ENCODE measurements at regions not wholly inside any gene's neighbourhood (a gene's known extent, or its start where the extent isn't known, plus 50 kb on each side); places are given as distances from the start of the nearest gene placed in this dataset.

DNA sequence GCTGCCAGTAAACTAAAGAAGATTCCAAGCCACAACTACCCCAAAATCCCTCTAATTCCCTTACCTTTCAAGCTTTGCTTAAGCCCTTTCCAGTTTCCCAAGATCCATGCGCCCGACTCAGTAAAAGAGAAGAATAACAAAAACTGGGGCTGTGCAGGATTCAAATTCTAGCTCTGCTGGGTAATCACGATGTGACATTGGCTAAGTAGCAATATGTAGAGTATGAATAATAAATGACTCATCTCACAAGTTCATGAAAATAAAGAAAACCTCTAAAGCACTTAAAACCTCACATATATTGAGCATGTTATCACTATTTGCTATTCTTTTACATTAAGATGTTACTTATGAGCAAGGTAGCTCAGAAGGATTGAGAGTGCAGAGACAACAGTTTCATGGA lies 522.2 kb upstream of the ZNF717 start:
- TF ChIP-seq ESRRG (CRISPR knock-in tag; IDR thresholded peaks at IDR 0.05) (no peak), OSR1 (CRISPR knock-in tag; IDR thresholded peaks at IDR 0.05) (no peak), SNAI2 (CRISPR knock-in tag; IDR thresholded peaks at IDR 0.05) (no peak), PPARA (CRISPR knock-in tag; IDR thresholded peaks at IDR 0.05; ENCODE audit: borderline replicate concordance) (no peak), BACH2 (CRISPR knock-in tag; IDR thresholded peaks at IDR 0.05; ENCODE audit: borderline replicate concordance) (no peak), ARNTL (CRISPR knock-in tag; IDR thresholded peaks at IDR 0.05; ENCODE audit: borderline replicate concordance, low read depth) (no peak), TCF4 (CRISPR knock-in tag; IDR thresholded peaks at IDR 0.05; ENCODE audit: borderline replicate concordance) (no peak), TOX (CRISPR knock-in tag; IDR thresholded peaks at IDR 0.05; ENCODE audit: borderline replicate concordance) (no peak), ZNF8 (CRISPR knock-in tag; IDR thresholded peaks at IDR 0.05) (no peak), GLIS3 (CRISPR knock-in tag; IDR thresholded peaks at IDR 0.05) (no peak), PATZ1 (CRISPR knock-in tag; IDR thresholded peaks at IDR 0.05; ENCODE audit: borderline replicate concordance) (no peak), CSDC2 (CRISPR knock-in tag; IDR thresholded peaks at IDR 0.05) (no peak), RARB (CRISPR knock-in tag; IDR thresholded peaks at IDR 0.05) (no peak)
- TF ChIP-seq, protein P1, sequence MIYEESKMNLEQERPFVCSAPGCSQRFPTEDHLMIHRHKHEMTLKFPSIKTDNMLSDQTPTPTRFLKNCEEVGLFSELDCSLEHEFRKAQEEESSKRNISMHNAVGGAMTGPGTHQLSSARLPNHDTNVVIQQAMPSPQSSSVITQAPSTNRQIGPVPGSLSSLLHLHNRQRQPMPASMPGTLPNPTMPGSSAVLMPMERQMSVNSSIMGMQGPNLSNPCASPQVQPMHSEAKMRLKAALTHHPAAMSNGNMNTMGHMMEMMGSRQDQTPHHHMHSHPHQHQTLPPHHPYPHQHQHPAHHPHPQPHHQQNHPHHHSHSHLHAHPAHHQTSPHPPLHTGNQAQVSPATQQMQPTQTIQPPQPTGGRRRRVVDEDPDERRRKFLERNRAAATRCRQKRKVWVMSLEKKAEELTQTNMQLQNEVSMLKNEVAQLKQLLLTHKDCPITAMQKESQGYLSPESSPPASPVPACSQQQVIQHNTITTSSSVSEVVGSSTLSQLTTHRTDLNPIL (CRISPR knock-in tag; IDR thresholded peaks at IDR 0.05; ENCODE audit: low read depth) = no peak
- no peak for ATAC-seq

GRCh38 chr3:76308541-76308940 lies 523.2 kb upstream of the ZNF717 start:
- no peak for ATAC-seq
- TF ChIP-seq OSR1 (CRISPR knock-in tag; IDR thresholded peaks at IDR 0.05) = no peak
- TF ChIP-seq, protein P2, sequence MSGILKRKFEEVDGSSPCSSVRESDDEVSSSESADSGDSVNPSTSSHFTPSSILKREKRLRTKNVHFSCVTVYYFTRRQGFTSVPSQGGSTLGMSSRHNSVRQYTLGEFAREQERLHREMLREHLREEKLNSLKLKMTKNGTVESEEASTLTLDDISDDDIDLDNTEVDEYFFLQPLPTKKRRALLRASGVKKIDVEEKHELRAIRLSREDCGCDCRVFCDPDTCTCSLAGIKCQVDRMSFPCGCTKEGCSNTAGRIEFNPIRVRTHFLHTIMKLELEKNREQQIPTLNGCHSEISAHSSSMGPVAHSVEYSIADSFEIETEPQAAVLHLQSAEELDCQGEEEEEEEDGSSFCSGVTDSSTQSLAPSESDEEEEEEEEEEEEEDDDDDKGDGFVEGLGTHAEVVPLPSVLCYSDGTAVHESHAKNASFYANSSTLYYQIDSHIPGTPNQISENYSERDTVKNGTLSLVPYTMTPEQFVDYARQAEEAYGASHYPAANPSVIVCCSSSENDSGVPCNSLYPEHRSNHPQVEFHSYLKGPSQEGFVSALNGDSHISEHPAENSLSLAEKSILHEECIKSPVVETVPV (CRISPR knock-in tag; IDR thresholded peaks at IDR 0.05) = no peak
- TF ChIP-seq ESRRG (CRISPR knock-in tag; IDR thresholded peaks at IDR 0.05) = no peak
- TF ChIP-seq PATZ1 (CRISPR knock-in tag; IDR thresholded peaks at IDR 0.05; ENCODE audit: borderline replicate concordance) = no peak
- TF ChIP-seq CSDC2 (CRISPR knock-in tag; IDR thresholded peaks at IDR 0.05) = no peak
- no peak for TF ChIP-seq ZNF565 (CRISPR knock-in tag; conservative IDR thresholded peaks at IDR 0.05; ENCODE audit: low read depth)
- TF ChIP-seq SNAI2 (CRISPR knock-in tag; IDR thresholded peaks at IDR 0.05) = no peak
- no peak for TF ChIP-seq ISL1 (CRISPR knock-in tag; IDR thresholded peaks at IDR 0.05)
- no peak for TF ChIP-seq TSHZ2 (CRISPR knock-in tag; IDR thresholded peaks at IDR 0.05)
- TF ChIP-seq ZFP30 (CRISPR knock-in tag; IDR thresholded peaks at IDR 0.05) = no peak
- TF ChIP-seq BACH2 (CRISPR knock-in tag; IDR thresholded peaks at IDR 0.05; ENCODE audit: borderline replicate concordance) = no peak
- TF ChIP-seq TCF4 (CRISPR knock-in tag; IDR thresholded peaks at IDR 0.05; ENCODE audit: borderline replicate concordance) = no peak
- TF ChIP-seq ARNTL (CRISPR knock-in tag; IDR thresholded peaks at IDR 0.05; ENCODE audit: borderline replicate concordance, low read depth) = no peak
- TF ChIP-seq RARB (CRISPR knock-in tag; IDR thresholded peaks at IDR 0.05) = no peak
- no peak for TF ChIP-seq ZNF8 (CRISPR knock-in tag; IDR thresholded peaks at IDR 0.05)
- TF ChIP-seq PPARA (CRISPR knock-in tag; IDR thresholded peaks at IDR 0.05; ENCODE audit: borderline replicate concordance) = no peak

- TF ChIP-seq RARB (CRISPR knock-in tag; IDR thresholded peaks at IDR 0.05) (no peak), TOX (CRISPR knock-in tag; IDR thresholded peaks at IDR 0.05; ENCODE audit: borderline replicate concordance) (no peak), TCF4 (CRISPR knock-in tag; IDR thresholded peaks at IDR 0.05; ENCODE audit: borderline replicate concordance) (no peak), ZC3H10 (CRISPR knock-in tag; IDR thresholded peaks at IDR 0.05) (no peak), ESRRG (CRISPR knock-in tag; IDR thresholded peaks at IDR 0.05) (no peak), ISL1 (CRISPR knock-in tag; IDR thresholded peaks at IDR 0.05) (no peak), ZFP3 (CRISPR knock-in tag; IDR thresholded peaks at IDR 0.05) (no peak), ZNF565 (CRISPR knock-in tag; conservative IDR thresholded peaks at IDR 0.05; ENCODE audit: low read depth) (no peak), BACH2 (CRISPR knock-in tag; IDR thresholded peaks at IDR 0.05; ENCODE audit: borderline replicate concordance) (no peak), ARNTL (CRISPR knock-in tag; IDR thresholded peaks at IDR 0.05; ENCODE audit: borderline replicate concordance, low read depth) (no peak)
- TF ChIP-seq, protein P2 (CRISPR knock-in tag; IDR thresholded peaks at IDR 0.05) = no peak
- TF ChIP-seq, protein P3, sequence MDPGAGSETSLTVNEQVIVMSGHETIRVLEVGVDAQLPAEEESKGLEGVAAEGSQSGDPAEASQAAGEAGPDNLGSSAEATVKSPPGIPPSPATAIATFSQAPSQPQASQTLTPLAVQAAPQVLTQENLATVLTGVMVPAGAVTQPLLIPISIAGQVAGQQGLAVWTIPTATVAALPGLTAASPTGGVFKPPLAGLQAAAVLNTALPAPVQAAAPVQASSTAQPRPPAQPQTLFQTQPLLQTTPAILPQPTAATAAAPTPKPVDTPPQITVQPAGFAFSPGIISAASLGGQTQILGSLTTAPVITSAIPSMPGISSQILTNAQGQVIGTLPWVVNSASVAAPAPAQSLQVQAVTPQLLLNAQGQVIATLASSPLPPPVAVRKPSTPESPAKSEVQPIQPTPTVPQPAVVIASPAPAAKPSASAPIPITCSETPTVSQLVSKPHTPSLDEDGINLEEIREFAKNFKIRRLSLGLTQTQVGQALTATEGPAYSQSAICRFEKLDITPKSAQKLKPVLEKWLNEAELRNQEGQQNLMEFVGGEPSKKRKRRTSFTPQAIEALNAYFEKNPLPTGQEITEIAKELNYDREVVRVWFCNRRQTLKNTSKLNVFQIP (CRISPR knock-in tag; IDR thresholded peaks at IDR 0.05; ENCODE audit: borderline replicate concordance, low read depth) = no peak
- TF ChIP-seq, protein P1 (CRISPR knock-in tag; IDR thresholded peaks at IDR 0.05; ENCODE audit: low read depth) = no peak
- no peak for ATAC-seq
Measured at GRCh38 chr3:76310089-76310488, 524.7 kb upstream of the ZNF717 start.

Data from SK-N-SH treated with all-trans-retinoic acid at 6 μM for 48 hours (cell line).